Mucosa of stomach (tissue), 1 donor: ENCODE measurements at regions not wholly inside any gene's neighbourhood (a gene's known extent, or its start where the extent isn't known, plus 50 kb on each side); places are given as distances from the start of the nearest gene placed in this dataset.

Source experiments
- H3K27me3 ChIP-seq: one replicate; pipeline ENCODE4 v1.7.0; 2013; ENCODE audit warnings: mild to moderate bottlenecking, low read length; ENCODE audit not compliant: control insufficient read depth, insufficient read depth
- H3K36me3 ChIP-seq: one replicate; pipeline ENCODE4 v1.7.0; 2013; ENCODE audit warnings: low read length; ENCODE audit not compliant: control insufficient read depth, insufficient read depth
- H3K4me1 ChIP-seq: one replicate; pipeline ENCODE4 v1.7.0; 2013; ENCODE audit warnings: mild to moderate bottlenecking, low read length; ENCODE audit not compliant: control insufficient read depth, insufficient read depth
- H3K4me3 ChIP-seq: one replicate; pipeline ENCODE4 v1.7.0; 2013; ENCODE audit warnings: low read length
- H3K9ac ChIP-seq: one replicate; pipeline ENCODE4 v1.7.0; 2013; ENCODE audit warnings: mild to moderate bottlenecking, low read length, moderate library complexity
- H3K9me3 ChIP-seq: one replicate; pipeline ENCODE4 v1.7.0; 2013; ENCODE audit warnings: mild to moderate bottlenecking, low read length, moderate library complexity; ENCODE audit not compliant: control insufficient read depth
- donor health status: Pancreatic carcinoma.

DNA sequence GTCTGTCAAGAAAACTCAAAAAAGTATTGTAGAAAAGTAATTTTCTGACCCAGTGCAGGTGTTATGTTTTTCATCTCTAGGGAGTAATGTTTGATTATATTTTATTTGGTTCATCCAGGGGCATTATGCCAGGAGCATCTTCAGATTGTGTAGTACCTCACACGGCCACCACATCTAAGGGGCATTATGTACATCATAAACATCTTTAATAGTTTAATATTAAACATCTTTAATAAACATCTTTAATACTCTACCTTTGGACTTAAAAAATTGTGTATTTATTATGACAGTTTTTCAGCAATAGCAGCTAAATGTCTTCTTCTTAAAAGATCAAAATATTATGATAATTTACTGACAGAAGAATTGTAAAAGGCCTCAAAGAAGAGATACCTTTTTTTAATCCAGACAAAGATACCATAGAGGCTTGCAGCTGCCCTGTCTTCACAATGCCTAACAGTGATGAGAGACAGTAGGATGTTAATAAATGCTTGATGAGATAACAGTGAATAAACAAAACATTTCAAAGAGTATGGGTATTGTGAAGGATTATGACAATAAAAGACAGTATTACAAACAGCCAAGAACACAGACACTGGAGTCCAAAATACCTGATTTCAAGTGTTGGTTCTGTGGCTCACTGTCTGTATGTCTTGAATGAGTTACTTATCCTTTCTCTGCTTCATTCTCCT is 240.9 kb upstream of the ADGRL2 start:
- Histone ChIP-seq H3K36me3 (no peaks in the 10 kb centered on the region), H3K27me3 (no peaks in the 10 kb centered on the region), H3K9me3 (no peaks in the 10 kb centered on the region), H3K9ac (no peak overlapping the region), H3K4me1 (peaks cover 4% of the 10 kb centered on the region), H3K4me3 (no peak overlapping the region)

DNA sequence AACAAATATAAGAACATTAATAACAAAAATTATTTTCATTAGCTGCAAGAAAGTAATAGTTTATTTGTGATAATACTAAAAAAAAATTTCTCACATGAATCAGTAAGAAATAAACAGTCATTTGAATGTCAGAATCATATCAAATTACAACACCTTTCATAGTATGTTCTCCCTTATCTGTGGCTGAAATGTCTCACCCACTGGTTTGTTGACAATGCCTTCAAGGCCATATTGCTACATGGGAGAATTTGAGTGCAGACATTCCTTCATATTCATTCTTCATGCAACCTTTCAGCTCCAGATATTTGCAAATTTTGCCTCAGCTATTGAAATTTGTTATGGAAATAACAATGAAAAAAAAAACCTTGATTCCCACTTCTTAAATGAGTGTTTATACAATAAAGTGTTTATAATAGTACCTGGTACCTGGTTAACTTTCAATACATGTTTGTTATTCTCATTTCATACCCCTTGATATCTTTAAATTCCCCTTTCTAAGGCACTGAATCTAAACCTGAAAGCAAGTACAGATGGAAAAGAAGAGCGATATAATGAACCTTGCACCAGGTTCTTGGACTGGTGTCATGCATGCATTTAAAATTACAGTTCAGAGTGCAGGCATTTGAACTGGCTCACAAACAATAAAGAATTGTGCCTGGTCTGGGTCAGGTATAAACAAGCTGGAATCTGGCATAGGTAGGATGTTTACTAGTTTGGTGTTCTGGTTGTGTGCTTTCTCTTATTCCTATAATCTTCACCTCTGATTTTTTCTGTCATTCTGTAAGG is 242.2 kb upstream of the ADGRL2 start:
- Histone ChIP-seq H3K4me1 (peaks cover 4% of the 10 kb centered on the region), H3K36me3 (no peaks in the 10 kb centered on the region), H3K27me3 (no peaks in the 10 kb centered on the region), H3K4me3 (no peak overlapping the region), H3K9ac (no peak overlapping the region), H3K9me3 (no peaks in the 10 kb centered on the region)

DNA sequence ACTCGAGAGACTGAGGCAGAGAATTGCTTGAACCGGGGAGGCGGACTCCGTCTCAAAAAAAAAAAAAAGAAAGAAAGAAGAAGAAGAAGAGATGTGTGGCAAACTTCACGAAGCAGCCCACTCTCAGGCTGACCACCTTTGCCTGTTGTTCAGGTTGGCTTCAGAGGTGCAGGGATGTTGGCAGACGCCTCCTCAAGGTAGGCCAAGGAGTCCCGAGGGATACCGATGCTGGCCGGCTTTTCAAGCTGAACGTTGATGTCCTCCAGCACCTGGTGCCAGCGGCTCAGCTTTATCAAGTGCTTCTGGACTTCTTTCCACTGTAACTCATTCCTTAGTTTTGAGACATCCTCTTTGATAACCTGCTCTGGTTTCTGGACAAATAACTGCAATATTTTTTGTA is 243.8 kb upstream of the ADGRL2 start:
- Histone ChIP-seq H3K9ac (no peak overlapping the region), H3K9me3 (no peaks in the 10 kb centered on the region), H3K27me3 (no peaks in the 10 kb centered on the region), H3K36me3 (no peaks in the 10 kb centered on the region), H3K4me1 (peaks cover 4% of the 10 kb centered on the region), H3K4me3 (no peak overlapping the region)

DNA sequence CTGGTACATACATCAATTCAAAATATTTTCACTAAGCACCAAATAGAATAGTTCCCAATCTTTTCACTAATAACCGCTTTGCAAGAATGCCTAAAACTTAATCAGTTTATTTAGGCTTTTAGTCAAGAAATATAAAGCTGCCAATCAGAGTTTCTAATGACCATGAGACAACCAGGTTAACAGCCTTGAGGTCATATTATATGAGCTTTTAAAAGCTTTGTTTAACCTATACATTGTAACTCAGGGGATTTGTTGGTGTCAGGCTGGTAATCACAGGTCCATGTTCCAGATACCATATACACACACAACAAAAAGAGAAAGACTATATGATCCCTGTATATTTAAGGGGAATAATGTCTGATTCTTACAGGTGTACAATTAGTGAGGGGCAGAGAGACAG is 246.2 kb upstream of the ADGRL2 start:
- no peak overlapping the region for H3K4me3 ChIP-seq
- H3K9ac ChIP-seq = no peak overlapping the region
- H3K4me1 ChIP-seq = peaks cover 4% of the 10 kb centered on the region
- H3K9me3 ChIP-seq = no peaks in the 10 kb centered on the region
- no peaks in the 10 kb centered on the region for H3K27me3 ChIP-seq
- H3K36me3 ChIP-seq = no peaks in the 10 kb centered on the region

DNA sequence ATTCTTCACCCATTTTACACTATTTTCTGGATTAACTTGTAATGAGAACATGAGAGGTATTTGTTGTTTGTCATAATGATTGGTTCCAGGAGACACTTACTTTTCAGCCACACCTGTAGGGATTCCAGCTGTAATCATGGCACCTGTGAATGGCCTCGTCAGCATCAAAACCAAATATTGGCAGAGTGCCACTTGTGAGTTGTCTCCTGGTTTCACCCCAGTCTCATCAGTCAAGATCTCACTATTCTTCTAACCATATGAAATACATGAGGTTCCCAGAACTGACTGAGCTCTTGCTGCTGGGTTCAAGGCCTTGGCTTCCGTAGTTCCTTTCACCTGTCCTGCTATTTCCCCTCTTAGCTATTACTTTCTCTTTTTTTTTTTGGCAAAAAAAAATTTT is 246.6 kb upstream of the ADGRL2 start:
- no peaks in the 10 kb centered on the region for H3K9me3 ChIP-seq
- H3K4me1 ChIP-seq = peaks cover 4% of the 10 kb centered on the region
- no peak overlapping the region for H3K9ac ChIP-seq
- no peaks in the 10 kb centered on the region for H3K36me3 ChIP-seq
- H3K4me3 ChIP-seq = no peak overlapping the region
- no peaks in the 10 kb centered on the region for H3K27me3 ChIP-seq

DNA sequence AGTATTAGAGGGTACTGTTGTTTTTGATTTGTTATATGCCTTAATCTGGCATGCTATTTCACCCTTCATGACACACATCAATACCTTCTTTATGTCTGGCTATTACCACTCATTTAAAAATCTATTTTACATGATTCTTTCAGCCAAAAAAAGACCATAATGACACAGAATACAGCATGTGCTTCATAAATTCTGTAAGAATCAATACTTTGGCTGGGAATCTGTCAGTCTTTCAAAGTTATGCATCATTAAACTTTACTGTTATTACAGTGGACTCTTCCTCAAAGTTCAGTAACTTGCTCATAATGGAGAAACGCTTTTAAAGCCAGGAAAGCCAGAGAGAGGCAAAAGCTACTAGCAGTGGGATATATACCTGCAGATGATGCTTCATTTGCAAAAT is 247.2 kb upstream of the ADGRL2 start:
- no peaks in the 10 kb centered on the region for H3K27me3 ChIP-seq
- H3K4me1 ChIP-seq = peaks cover 4% of the 10 kb centered on the region
- no peaks in the 10 kb centered on the region for H3K9me3 ChIP-seq
- H3K36me3 ChIP-seq = no peaks in the 10 kb centered on the region
- no peak overlapping the region for H3K9ac ChIP-seq
- no peak overlapping the region for H3K4me3 ChIP-seq

DNA sequence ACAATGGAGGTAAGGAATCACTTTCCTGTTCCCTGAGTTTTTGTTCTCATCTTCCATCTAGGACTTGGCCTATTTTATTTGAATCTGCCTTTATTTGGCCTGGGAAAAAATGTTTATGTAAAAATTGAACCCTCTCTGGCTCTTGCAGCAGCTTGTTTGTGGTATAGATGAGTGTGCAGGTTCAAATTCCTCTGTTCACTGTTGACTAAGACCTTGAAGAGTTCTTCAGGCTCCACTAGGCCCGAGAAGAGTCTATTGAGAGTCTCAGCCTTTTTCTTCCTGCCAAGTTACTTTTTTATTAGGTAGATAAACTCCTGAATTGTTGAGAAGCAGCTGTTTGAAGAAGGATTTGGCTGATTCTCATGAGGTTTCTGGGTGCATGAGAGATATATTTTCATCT is 248.8 kb upstream of the ADGRL2 start:
- H3K4me3 ChIP-seq = no peak overlapping the region
- no peaks in the 10 kb centered on the region for H3K4me1 ChIP-seq
- no peaks in the 10 kb centered on the region for H3K27me3 ChIP-seq
- H3K9me3 ChIP-seq = no peaks in the 10 kb centered on the region
- H3K36me3 ChIP-seq = no peaks in the 10 kb centered on the region
- no peak overlapping the region for H3K9ac ChIP-seq

DNA sequence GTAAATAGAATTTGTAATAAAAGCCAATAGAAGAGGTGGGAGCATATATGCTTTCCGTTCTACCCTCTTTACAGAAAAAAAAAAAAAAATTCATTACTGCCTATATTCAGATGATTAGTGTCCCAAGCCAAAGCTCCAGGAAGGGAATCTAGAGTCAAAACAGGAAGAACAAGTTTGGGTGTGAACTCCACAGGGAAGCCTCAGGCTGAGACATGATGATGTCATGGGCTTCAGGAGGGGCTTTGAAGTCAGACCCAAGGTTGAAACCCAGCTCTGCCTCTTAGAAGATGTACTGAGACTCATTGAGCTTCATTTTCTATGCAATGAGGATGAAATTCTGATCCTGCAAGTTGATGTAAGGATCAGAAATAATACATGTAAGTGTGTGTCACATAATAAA is 250.0 kb upstream of the ADGRL2 start:
- Histone ChIP-seq H3K36me3 (no peaks in the 10 kb centered on the region), H3K9me3 (no peaks in the 10 kb centered on the region), H3K9ac (no peak overlapping the region), H3K4me3 (no peak overlapping the region), H3K4me1 (no peaks in the 10 kb centered on the region), H3K27me3 (no peaks in the 10 kb centered on the region)

DNA sequence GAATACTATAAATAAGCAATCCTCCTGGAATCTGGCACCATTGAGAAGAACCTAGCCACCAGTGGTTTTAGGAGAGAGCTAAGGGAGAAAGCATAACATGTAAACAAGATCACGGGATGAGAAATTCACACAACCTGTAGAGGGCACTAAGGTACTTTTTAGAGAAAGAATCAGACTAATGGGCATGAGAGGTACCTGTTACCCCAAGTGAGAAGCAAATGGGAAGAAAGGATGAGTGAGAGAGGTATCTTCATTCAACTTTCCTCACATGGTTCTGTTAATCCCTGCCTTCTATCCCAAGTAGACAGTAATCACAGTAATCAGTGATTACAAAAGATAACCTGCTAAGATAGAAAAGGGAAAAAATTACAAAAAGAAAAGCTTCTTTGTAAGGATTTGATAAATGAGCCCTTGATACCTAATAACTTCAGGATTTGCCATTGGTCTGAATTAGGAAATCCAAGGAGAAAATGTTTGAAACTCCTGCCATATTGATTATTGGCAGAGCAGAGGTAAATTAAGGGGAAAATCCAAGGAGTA is 251.1 kb upstream of the ADGRL2 start:
- Histone ChIP-seq H3K27me3 (no peaks in the 10 kb centered on the region), H3K9me3 (no peaks in the 10 kb centered on the region), H3K9ac (no peak overlapping the region), H3K4me3 (no peak overlapping the region), H3K4me1 (no peaks in the 10 kb centered on the region), H3K36me3 (no peaks in the 10 kb centered on the region)

DNA sequence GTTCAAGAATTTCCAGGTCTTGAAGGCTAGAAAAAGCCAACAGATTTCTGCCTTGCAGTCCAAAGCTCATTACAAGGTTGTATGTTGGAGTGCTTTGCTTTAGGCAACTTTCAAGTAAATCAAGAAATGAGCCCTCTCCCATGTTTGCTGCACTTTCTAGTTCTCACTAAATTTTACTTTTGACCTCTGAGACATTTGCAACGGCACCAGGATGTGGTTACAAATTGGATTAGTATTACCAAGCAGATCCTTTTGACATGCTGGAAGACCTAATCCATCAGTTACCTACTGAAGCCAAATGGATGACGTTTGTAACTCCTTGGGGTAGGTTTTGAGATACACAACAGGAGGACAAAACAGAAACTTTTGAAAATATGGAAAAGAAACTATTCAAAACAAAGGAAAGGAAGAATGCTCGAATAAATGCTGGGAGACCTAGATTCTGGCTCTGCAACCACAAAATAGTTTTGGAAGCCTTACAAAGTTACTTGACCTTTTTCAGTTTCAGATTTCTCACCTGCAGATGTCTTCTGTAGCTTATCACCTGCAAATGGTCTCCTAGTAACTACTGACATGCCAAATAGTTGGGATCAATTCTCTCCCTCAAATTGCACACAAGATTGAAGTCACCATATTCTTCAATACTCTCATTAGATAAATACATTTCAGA is 251.7 kb upstream of the ADGRL2 start:
- Histone ChIP-seq H3K27me3 (no peaks in the 10 kb centered on the region), H3K9me3 (no peaks in the 10 kb centered on the region), H3K9ac (no peak overlapping the region), H3K36me3 (no peaks in the 10 kb centered on the region), H3K4me1 (no peaks in the 10 kb centered on the region), H3K4me3 (no peak overlapping the region)

DNA sequence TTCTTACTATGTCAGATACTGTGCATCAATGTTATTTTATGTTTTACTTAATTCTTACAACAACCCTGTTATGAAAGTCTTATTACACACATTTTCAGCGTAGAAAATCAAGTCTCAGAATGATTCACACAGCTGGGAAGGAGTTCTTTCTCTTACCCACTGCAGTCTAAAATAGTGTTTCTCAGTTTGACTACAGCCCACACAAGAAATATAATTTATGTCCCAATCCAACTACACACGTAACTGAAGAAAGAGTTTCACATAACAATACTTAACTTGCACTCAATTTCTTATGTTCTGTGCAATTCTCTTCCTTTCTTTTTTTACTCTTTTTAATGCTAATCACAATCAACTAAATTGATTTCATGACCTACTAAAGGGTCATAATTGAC is 252.8 kb upstream of the ADGRL2 start:
- H3K9ac ChIP-seq = no peak overlapping the region
- H3K4me3 ChIP-seq = no peak overlapping the region
- no peaks in the 10 kb centered on the region for H3K27me3 ChIP-seq
- no peaks in the 10 kb centered on the region for H3K9me3 ChIP-seq
- no peaks in the 10 kb centered on the region for H3K36me3 ChIP-seq
- H3K4me1 ChIP-seq = no peaks in the 10 kb centered on the region

DNA sequence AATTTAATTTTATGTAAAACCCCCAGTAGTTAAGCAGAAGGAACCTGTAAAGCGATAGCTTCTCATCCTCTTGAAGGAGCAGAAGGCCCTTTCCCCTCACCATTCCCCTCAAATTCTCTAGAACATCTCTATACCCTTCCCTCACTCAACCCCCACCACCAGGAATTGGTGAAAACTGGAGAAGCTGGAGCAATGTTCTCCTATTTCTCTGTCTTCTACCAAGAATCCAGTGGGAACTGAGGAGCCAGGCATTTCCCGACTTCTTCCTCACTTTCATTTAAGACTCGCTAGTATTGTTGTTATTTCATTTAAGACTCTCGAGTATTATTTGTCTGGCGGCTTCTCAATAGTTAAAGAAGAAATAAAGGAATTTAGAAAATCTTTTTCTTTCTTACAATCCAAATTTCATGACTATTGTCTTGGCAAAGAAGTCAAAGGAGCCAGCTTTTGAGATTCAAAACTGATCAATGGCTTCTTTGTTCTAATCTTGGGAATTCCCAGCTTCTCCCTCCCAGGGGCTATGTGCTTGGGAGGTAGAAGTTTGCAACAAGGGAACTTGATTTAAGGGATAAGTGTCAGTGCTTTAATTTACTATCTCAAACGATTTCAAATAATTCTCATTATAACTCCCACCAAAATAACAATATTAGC is 253.3 kb upstream of the ADGRL2 start:
- H3K9ac ChIP-seq = no peak overlapping the region
- no peaks in the 10 kb centered on the region for H3K9me3 ChIP-seq
- H3K36me3 ChIP-seq = no peaks in the 10 kb centered on the region
- H3K4me1 ChIP-seq = no peaks in the 10 kb centered on the region
- no peaks in the 10 kb centered on the region for H3K27me3 ChIP-seq
- no peak overlapping the region for H3K4me3 ChIP-seq
